WERI-Rb-1 (cell line): ENCODE measurements at regions not wholly inside any gene's neighbourhood (a gene's known extent, or its start where the extent isn't known, plus 50 kb on each side); places are given as distances from the start of the nearest gene placed in this dataset.

Experiments used
- DNase-seq: peaks from one replicate; pipeline ENCODE4 v3.0.0-alpha.2; 2020
- H3K27ac ChIP-seq: fragments of 250-450 bp; sonication (Bioruptor Pico); 2 replicates; pipeline ENCODE4 v1.5.1; 2020; ENCODE audit warnings: mild to moderate bottlenecking, moderate library complexity
- H3K27me3 ChIP-seq: fragments of 250-450 bp; sonication (Bioruptor Pico); 2 replicates; pipeline ENCODE4 v1.5.1; 2021; ENCODE audit warnings: mild to moderate bottlenecking, low read depth, moderate library complexity; ENCODE audit not compliant: insufficient read depth, severe bottlenecking
- H3K36me3 ChIP-seq: fragments of 250-450 bp; sonication (Bioruptor Pico); 2 replicates; pipeline ENCODE4 v1.5.1; 2020; ENCODE audit warnings: mild to moderate bottlenecking, moderate library complexity
- H3K4me3 ChIP-seq: 2 replicates; pipeline ENCODE4 v1.5.1; 2011; ENCODE audit warnings: low read depth, mild to moderate bottlenecking, control low read depth, low read length
- H3K9me3 ChIP-seq: fragments of 250-450 bp; sonication (Bioruptor Pico); 2 replicates; pipeline ENCODE4 v1.5.1; 2021; ENCODE audit warnings: mild to moderate bottlenecking, moderate library complexity; ENCODE audit not compliant: severe bottlenecking
- CTCF ChIP-seq: IDR thresholded peaks from 2 replicates; pipeline ENCODE4 v1.5.1; 2011; ENCODE audit warnings: low read depth, mild to moderate bottlenecking, control low read depth, inconsistent platforms, low read length

GRCh38 chr11:128214263-128214662 lies 373.1 kb downstream of the ETS1 start:
- DNase-seq = no peak
- H3K27me3 ChIP-seq = no peaks in the 10 kb centered on the region
- no peaks in the 10 kb centered on the region for H3K9me3 ChIP-seq
- H3K36me3 ChIP-seq = no peaks in the 10 kb centered on the region
- H3K27ac ChIP-seq = no peak overlapping the region
- no peak for TF ChIP-seq CTCF
- no peak overlapping the region for H3K4me3 ChIP-seq

DNA sequence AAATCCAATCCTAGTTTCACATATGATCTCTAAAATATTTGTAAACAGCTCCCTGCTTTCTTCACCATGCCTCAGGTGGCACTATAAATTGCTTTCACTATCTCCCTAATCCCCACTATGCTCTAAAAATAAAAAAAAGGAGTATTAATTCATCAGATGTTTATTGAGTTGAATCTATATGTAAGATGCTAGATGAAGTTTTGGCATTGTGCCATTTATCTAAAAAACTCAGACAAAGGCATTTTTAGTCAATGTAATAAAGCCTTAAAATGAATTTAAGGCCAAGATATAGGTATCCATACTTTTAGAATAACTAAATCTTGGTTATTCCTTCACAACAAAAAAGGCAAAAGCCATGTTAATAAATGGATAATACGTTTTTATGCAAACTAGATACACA lies 373.9 kb downstream of the ETS1 start:
- Histone ChIP-seq H3K27me3 (no peaks in the 10 kb centered on the region), H3K36me3 (no peaks in the 10 kb centered on the region), H3K27ac (no peak overlapping the region), H3K9me3 (no peaks in the 10 kb centered on the region), H3K4me3 (no peak overlapping the region)
- no peak for DNase-seq
- TF ChIP-seq CTCF = no peak

GRCh38 chr11:128212324-128212723 lies 375.0 kb downstream of the ETS1 start:
- no peak for TF ChIP-seq CTCF
- no peaks in the 10 kb centered on the region for H3K27me3 ChIP-seq
- H3K9me3 ChIP-seq = no peaks in the 10 kb centered on the region
- no peak overlapping the region for H3K27ac ChIP-seq
- H3K4me3 ChIP-seq = no peak overlapping the region
- DNase-seq = no peak
- no peaks in the 10 kb centered on the region for H3K36me3 ChIP-seq

GRCh38 chr11:128210148-128210940 lies 377.0 kb downstream of the ETS1 start:
- no peak for DNase-seq
- H3K27ac ChIP-seq = no peak overlapping the region
- H3K27me3 ChIP-seq = no peaks in the 10 kb centered on the region
- H3K4me3 ChIP-seq = no peak overlapping the region
- H3K36me3 ChIP-seq = no peaks in the 10 kb centered on the region
- no peak for TF ChIP-seq CTCF
- H3K9me3 ChIP-seq = no peaks in the 10 kb centered on the region

GRCh38 chr11:128209138-128209435 lies 378.3 kb downstream of the ETS1 start:
- H3K9me3 ChIP-seq = no peaks in the 10 kb centered on the region
- H3K27ac ChIP-seq = no peak overlapping the region
- no peak for TF ChIP-seq CTCF
- DNase-seq = no peak
- H3K27me3 ChIP-seq = no peaks in the 10 kb centered on the region
- no peak overlapping the region for H3K4me3 ChIP-seq
- H3K36me3 ChIP-seq = no peaks in the 10 kb centered on the region

GRCh38 chr11:128208329-128209137 lies 378.8 kb downstream of the ETS1 start:
- no peak overlapping the region for H3K27ac ChIP-seq
- TF ChIP-seq CTCF = no peak
- H3K27me3 ChIP-seq = no peaks in the 10 kb centered on the region
- no peak for DNase-seq
- no peaks in the 10 kb centered on the region for H3K36me3 ChIP-seq
- H3K4me3 ChIP-seq = no peak overlapping the region
- H3K9me3 ChIP-seq = no peaks in the 10 kb centered on the region
